Effector CD8-positive, alpha-beta T cell (primary cell): ENCODE measurements at regions not wholly inside any gene's neighbourhood (a gene's known extent, or its start where the extent isn't known, plus 50 kb on each side); places are given as distances from the start of the nearest gene placed in this dataset.

Experiments used
- DNase-seq: peaks from one replicate; lab custom pipeline; 2025; lab: John Stamatoyannopoulos, UW

DNA sequence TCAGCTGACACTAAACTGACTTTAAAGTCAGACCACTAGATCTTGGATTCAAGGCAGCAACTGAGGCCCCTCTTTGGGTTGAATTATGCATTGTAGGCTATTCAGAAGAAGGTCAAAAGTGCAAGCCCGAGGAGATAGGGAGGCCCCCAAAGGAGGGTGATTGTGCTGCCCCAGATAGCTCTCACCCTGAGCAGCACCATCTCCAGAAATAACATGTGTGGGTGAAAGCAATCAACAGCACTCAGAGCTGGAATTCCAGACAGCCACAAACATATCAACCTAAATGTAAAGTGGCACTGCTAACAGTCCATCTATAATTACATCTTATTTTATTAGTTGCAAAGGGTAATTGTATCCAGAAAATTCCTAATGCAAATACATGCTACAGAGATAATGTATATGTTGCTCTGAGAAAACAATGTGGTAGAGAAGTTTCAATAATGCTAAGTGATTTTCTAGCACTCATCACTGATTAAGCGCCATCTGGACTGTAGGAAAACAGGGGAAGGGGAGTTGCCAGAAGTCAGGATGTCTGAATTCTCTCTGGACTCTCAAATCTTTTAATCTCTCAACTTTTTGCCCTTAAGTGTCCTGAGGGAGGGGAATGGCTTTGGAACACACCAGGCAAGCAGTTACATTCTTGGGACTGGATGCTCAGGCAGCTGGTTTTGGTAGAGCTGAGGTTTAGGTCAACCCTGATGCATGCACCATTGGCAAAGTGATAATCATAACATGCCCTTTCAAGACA lies 61.8 kb upstream of the SFRP2 start:
- DNase-seq: no peak

DNA sequence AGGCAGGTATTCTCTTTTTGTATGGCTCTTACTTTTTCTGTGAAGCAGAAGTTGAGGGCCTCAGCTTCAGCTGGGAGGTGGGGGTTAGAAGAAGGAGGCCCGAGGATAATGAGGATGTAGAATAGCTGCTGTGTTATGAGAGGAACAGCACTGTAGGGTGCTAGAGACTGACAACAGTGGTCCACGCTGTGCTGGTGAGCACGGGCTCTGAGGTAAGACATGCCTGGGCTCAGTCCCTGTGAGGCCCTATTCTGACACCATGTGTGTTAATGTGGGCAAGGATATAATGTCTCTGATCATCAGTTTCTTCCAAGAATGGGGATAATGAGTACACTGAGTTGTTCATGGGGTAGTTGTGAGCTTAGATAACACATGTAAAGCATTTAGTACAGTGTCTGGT lies 55.3 kb upstream of the SFRP2 start:
- DNase-seq: no peak
